ENCODE measurements at regions not wholly inside any gene's neighbourhood (a gene's known extent, or its start where the extent isn't known, plus 50 kb on each side); places are given as distances from the start of the nearest gene placed in this dataset.
"Not testable (repeated sequence)": the region's sequence is repeated elsewhere in the genome, so short reads cannot be mapped to it uniquely, and the experiment has no call there.

DNA sequence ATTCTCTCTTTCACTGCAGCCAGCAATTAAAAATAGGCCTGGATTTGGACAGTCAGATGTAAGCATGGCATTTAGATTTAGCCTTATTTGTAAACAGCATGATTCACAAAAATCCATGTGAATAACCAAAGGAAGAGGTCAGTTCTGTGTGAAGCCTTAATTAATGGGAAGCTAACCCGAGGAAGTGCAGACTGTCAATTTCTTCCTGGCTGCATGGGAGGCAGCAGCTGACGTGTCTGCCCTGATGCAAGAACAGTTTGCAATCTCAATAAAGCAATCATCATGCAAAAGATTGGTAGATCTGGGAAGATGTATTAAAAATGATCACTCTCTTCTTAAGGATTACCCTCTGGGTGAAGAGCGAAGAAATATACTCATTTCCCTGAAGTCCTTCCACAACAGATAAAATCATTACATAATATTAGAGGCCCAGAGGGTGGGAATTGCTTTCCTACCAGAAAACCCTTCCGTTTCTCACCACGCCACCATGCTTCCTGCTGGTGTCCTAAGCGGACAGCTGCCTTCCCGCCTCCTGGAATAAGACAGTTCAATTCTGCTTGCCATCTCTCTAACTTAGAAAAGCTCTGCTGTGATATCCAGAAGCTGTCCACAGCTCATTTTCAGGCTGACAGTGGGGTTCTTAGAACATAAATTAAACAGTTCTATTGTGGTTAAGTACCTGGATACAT lies 526.7 kb upstream of the NRP1 start:
- no peak for DNase-seq (ENCODE audit: low spot score)

DNA sequence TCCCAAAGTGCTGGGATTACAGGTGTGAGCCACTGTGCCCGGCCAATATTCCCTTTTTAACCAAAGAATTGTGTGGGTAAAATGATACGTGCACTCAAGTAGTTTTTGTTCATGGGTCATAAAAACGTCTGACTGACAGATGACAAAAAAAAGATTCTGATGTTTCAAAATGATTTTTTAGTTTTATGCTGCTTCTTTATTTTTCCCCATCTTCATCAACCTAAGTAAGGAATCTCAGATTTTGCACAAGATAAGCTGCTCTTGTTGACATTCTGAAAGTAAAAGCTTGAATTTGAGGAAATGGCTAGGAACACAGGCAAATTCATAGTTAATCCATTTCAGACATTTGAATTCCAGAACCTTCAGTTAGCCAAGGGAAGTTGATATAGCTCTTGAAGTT lies 526.1 kb upstream of the NRP1 start:
- DNase-seq (ENCODE audit: low spot score) = no peak

DNA sequence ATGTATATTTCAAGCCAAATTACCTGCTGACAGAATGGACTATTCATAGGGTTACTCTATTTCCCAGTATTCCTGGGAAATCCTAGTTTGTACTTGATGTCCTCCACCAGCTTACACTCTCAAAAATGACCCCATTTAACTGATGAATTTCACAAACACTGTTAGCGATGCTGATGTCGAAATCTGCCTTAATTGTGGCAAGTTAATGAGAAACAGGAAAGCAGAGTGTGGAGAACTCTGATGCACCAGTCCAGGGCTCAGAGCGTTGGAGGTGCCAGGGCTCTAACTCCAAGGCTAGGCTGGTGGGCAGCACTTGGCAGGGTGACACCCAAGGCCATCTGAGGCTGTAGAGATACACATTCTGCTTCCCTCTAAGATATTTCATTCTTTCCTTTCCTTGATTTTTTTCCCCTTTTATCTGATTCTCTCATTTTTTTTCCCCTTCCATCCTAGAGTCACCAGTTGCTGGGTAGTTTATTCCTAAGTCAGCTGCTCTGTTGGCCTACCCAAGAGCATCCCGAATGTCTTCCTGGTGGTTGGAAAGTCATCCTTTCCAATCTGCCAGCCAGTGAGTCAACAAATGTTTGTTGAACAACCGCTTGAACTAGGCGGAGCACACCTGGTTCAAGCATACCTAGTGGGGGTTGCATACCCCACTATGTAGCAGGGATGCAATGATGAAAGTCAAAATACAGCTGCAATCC lies 525.0 kb upstream of the NRP1 start:
- DNase-seq (ENCODE audit: low spot score) = no peak

- DNase-seq (ENCODE audit: low spot score) = no peak
Measured at GRCh38 chr10:33858326-33858725, 523.9 kb upstream of the NRP1 start.

DNA sequence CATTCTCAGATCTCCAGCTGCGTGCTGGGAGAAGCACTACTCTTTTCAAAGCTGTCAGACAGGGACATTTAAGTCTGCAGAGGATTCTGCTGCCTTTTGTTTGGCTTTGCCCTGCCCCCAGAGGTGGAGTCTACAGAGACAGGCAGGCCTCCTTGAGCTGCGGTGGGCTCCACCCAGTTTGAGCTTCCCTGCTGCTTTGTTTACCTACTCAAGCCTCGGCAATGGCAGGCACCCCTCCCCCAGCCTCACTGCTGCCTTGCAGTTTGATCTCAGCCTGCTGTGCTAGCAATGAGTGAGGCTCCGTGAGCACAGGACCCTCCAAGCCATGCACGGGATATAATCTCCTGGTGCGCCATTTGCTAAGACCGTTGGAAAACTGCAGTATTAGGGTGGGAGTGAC lies 518.8 kb upstream of the NRP1 start:
- DNase-seq (ENCODE audit: low spot score) = not testable (repeated sequence)

- DNase-seq (ENCODE audit: low spot score) = no peak
Measured at GRCh38 chr10:33843379-33843778, 508.9 kb upstream of the NRP1 start.

- no peak for DNase-seq (ENCODE audit: low spot score)
Measured at GRCh38 chr10:33841678-33842077, 507.2 kb upstream of the NRP1 start.

DNA sequence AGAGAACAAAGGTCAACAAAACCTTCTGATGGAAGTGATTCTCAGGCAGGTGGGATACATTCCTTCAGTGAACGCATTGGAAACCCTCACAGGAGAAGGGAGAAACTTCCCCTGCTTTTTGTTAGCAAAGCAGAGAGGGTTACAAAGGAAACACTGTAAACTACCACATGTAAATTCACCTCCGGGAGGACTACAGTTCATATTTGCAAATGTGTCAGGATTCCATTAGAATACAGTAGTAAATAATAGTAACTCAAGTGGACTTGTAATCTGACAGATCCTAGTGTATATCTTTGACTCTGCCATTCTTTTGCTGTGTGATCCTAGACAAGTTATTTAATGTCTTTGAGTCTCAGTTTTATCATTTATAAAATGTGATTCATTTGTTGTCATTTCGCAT lies 504.3 kb upstream of the NRP1 start:
- DNase-seq (ENCODE audit: low spot score) = no peak

DNA sequence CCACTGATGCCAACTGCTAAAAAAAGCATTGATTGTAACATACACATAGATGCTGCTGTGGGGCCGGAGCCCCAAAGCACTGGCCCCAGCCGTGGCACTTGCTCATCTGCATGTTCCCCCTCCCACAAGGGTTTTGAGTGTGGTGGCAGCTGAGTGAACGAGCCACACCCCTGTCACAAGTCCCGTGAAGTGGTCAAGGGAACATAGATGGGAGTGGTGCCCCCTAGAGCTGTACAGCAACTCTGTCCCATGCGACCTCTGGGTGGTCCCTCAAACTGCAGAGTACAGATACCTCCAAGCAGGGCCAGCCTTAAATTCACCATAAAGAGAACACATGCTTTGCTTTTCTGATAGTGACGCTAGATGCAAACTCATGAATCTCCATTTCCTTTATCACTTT lies 503.3 kb upstream of the NRP1 start:
- no peak for DNase-seq (ENCODE audit: low spot score)

DNA sequence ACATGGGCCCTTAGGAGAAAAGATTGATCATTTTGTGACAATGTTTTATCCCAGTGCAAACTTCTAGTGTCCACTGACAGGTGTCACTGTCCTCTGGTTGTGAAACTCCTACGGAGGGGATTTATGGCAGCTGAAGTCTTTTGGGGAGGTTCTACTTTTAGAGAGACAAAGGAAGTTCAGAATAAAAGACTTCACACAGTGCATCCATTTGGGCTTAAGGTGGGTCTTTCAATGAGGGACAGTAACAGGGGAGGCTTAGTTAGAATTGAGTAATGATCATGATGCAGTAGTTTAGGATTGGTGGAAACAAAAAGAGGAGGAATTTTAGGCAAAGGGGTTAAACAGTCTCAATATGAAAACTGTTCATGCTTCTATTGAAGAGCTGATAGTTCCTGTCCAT lies 501.1 kb upstream of the NRP1 start:
- no peak for DNase-seq (ENCODE audit: low spot score)

DNA sequence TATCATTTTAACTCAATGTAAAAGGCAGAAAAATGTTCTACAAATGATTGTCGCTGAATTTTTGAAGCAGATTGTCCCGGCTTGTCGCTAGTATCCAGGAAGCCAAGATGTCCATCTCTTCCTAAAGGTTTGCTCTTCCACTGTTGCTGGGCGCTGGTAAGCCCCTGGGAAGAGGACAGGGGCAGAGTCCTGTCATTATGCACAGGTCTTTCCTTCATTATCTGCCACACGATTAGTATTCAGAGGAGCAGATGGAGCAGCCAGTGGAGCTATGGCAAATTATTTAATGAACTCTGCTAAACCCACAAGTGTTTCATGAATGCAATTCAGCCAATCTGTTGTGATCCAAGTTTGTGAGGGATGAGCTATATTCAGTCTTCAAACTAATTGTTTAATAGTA lies 499.1 kb upstream of the NRP1 start:
- DNase-seq (ENCODE audit: low spot score) = no peak

DNA sequence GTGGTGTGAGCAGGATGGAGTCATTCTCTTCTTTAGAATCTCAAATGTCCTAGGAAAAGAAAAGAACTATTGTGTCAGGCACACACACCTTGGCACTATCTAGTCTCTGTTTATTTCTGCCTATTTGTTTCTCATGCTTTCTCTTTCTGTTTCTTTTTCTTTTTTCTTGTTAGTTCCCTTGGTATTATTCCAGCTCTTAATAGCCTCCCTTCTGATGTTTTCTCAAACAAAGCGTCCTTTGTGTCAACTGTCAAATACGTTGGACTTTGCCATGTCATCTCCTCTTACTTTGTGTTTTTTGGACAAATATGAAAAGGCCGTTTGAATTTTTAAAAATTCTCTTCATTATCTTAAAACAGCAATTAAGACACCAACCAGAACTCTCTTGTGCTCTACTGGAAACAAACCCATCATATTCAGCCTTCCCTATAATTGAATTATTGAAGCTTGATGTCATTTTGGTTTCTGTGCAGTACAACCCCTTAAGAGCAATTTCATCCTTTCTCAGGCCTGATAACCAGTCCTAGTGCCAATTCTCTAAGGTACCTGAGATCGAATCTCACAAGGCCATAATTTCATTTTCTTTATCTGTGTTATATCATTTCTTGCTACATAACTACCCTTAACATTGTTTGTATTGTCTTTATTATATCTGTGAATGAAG lies 497.8 kb upstream of the NRP1 start:
- DNase-seq (ENCODE audit: low spot score) = no peak

GRCh38 chr10:33831591-33831990 lies 497.1 kb upstream of the NRP1 start:
- DNase-seq (ENCODE audit: low spot score) = no peak

DNA sequence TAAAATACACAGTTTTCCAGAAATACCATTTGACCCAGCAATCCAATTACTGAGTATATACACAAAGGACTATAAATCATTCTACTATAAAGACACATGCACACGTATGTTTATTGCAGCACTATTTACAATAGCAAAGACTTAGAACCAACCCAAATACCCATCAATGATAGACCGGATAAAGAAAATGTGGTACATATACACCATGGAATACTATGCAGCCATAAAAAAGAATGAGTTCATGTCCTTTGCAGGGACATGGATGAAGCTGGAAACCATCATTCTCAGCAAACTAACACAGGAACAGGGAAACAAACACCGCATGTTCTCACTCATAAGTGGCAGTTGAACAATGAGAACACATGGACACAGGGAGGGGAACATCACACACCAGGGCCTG lies 495.4 kb upstream of the NRP1 start:
- not testable (repeated sequence) for DNase-seq (ENCODE audit: low spot score)

DNA sequence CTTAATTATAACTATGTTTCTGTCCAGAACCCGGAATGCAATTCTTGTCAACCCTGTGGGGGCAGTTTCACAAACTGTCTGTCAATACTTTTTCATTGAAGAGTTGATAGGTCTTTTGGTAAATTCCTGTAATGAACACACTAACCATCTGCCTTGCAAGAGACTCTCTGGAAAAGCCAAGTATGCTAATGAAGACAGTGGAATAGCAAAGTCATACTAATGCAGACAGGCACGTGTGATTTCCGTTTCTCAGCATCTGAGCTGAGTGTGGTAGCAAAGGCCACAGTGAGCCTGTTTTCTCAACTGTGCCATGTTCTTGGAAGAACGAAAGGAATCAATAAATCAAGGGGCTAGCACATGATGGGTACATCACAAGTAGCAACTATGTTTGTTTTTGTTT lies 494.1 kb upstream of the NRP1 start:
- DNase-seq (ENCODE audit: low spot score) = no peak

DNA sequence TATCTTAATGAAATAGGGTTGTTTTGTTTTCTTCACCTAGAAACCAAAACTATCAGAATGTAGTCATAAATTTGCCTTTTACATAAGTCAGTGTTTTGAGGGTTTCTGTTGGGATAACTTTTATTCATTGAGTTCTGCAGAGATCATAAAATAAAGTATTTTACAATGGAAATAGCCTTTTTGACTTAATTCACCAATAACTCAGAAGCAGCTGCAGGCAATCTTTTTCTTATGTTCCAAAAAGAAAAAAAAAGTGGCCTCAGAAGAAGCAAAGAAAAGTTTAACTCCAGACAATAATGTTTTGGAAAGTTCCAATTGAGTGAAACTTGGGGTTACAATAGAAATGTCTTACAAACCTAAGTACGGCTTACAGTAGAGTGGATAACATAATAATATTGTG lies 491.7 kb upstream of the NRP1 start:
- DNase-seq (ENCODE audit: low spot score) = no peak

- no peak for DNase-seq (ENCODE audit: low spot score)
Measured at GRCh38 chr10:33822774-33823173, 488.3 kb upstream of the NRP1 start.

GRCh38 chr10:33820531-33820930 lies 486.1 kb upstream of the NRP1 start:
- DNase-seq (ENCODE audit: low spot score) = no peak

DNA sequence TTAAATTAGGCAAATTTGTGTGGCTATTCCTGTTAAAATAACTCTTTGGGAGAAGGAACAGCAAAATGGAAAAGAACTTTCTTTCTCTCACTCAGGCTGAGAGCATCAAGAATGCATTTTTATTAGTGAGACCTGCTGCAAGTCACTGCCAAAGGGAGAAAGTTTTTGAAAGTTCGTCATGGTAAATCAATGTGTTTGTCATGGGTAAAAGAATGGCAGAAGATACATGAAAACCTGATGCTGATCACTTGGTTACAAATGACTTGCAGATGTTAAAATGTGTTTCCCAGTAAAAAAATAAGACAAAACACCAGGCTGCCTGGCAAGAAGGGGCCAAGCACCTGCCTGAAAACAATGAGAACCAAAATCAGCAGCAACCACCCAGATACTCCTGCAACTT lies 484.7 kb upstream of the NRP1 start:
- no peak for DNase-seq (ENCODE audit: low spot score)

- no peak for DNase-seq (ENCODE audit: low spot score)
Measured at GRCh38 chr10:33818343-33818742, 483.9 kb upstream of the NRP1 start.

DNA sequence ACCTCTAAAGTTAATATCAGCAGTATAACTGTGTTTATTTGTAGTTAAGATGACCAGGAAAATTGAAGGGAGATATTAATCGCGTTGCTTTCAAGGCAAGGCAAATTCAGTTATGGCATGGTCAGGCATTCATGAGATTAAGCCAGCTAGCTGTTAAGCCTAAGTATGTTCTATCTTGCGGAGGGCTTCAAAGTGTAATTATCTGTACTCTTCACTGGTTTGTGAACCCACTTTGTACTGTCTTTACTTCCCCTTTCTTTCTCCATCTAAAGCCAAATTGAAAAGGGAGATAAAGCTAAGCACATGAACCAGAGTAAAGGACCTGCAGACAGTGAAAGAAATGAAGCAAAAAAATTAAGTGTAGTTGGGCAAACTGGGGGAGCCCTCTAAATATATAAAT lies 483.1 kb upstream of the NRP1 start:
- no peak for DNase-seq (ENCODE audit: low spot score)

- DNase-seq (ENCODE audit: low spot score) = no peak
Measured at GRCh38 chr10:33815776-33816175, 481.3 kb upstream of the NRP1 start.

DNA sequence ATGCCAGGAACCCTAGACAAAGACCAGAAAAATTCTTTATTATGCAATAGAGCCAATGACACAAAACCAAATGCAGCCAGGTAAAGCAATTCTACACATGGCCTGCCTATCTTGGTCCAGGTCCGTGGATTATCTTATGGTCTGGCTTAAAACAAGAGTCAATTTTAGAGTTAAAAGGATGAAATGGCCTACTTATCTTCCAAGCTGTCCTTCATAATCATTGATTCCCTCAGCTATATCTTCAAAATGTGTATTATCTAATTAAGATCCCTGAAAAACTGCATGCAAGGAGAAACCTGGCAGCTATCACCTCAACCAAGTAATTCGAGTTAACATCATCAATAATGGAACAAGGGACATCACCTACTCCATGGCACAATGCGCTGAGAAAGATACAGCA lies 479.4 kb upstream of the NRP1 start:
- no peak for DNase-seq (ENCODE audit: low spot score)

DNA sequence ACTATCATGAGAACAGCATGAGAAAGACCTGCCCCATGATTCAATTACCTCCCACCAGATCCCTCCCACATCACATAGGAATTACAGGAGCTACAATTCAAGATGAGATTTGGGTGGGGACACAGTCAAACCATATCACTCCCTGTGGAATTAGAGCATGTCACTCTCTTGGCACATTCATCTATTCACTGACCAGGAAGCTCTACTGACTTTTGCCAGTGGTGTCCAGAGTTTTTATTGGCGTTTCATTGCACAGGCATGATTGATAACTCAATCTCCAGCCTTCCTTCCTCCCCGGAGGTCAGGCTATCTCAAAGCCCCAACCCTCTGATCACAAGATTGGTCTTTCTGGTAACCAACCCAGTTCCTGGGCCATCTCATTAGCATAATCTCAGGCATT lies 478.9 kb upstream of the NRP1 start:
- DNase-seq (ENCODE audit: low spot score) = no peak

Data from kidney tubule cell (primary cell).